NCI-H2107 (cell line): ENCODE measurements at regions not wholly inside any gene's neighbourhood (a gene's known extent, or its start where the extent isn't known, plus 50 kb on each side); places are given as distances from the start of the nearest gene placed in this dataset.
"Not testable (repeated sequence)": the region's sequence is repeated elsewhere in the genome, so short reads cannot be mapped to it uniquely, and the experiment has no call there.

Experiments used
- DNase-seq: peaks from one replicate; lab custom pipeline; 2025; lab: John Stamatoyannopoulos, UW

- DNase-seq, result no peak
Observed at GRCh38 chr7:24434972-24435371, 138.3 kb upstream of the PALS2 start.

DNA sequence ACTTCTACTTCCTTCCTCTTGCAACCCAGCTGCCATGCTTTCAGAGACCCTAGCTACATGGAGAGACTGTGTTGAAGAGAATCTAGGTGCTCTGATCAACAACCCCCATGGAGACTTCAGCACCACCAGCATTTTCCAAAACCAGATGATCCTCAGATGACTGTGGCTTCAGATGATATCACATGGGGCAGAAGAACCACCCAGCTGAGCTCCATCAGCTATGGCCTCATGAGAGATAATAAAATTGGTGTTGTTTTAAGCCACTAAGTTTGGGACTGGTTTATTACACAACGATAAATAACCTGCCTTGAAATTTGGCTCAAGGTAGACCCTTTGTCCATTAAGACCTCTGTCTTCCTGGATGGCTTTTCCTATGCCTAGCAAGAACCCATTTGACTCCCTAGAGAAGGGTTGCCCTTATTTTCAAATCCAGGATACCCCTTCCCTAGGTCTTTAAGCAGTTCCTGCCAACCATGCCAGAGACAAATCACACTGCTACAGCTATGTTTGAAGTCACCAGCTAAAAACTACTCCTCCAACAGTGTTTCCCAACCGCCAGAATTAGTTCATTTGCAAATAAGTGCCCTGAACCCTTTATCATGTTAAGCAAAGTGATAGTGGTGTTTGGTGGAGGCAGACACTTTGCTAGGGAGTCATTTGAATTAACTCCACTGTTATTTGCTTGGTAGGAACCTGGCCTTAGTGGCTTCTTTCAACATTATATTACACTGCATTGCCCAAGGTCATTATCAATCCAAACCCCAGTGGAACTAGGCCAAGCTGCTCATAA is 136.9 kb upstream of the PALS2 start:
- no peak for DNase-seq

DNA sequence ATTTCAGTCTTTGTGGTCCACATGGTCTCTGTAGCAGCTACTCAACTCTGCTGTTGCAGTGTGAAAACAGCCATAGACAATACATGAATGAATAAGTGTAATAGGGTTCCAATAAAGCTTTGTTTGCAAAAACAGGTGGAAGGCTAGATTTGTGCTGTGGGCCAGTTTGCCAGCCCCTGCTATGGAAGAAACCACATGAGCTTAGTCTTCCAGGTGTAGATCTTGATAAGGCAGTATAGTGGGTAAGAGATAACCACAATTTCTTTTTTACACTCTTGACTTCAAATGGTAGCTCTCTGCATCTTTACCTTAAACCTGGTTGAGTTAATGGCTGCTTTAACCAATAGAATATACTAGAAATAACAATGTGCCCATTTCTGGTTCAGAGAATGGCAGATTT is 135.0 kb upstream of the PALS2 start:
- no peak for DNase-seq

GRCh38 chr7:24439104-24439503 is 134.1 kb upstream of the PALS2 start:
- not testable (repeated sequence) for DNase-seq

GRCh38 chr7:24440892-24441291 is 132.4 kb upstream of the PALS2 start:
- DNase-seq, result no peak

DNA sequence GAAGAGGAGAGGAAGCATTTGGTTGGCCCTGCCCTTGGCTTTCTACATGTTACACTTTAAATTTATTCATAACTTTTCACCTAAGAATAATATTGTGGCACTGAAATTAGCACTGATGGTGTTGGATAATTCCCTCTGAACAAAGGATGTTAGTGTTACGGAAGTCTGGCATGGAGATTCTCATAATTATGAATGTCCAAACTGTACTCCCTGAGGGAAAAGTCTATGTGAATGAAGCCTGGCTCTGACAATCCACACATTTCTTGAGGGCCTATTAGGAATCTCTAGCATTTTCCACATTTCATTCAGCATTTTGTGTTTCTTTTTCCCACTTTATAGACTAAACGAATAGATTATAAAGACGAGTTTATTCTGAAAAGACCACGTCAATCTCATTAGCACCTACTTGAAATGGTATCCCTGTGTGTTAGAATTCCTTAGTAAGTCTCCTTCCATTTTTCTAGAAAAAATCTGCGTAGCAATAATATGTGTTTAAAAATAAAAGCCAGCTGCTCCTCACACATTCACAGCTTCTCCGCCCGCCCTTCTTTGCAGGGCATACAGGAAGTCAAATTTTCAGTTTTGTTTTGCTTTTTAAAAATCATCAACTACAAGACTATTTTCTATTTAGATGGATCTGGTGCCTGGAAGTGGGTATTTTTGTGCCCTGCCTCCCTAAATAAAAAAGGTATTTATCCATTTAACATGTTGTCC is 131.8 kb upstream of the PALS2 start:
- no peak for DNase-seq

GRCh38 chr7:24442170-24442777 is 131.0 kb upstream of the PALS2 start:
- DNase-seq, result no peak

- DNase-seq, result no peak
Observed at GRCh38 chr7:24444666-24445440, 128.4 kb upstream of the PALS2 start.

DNA sequence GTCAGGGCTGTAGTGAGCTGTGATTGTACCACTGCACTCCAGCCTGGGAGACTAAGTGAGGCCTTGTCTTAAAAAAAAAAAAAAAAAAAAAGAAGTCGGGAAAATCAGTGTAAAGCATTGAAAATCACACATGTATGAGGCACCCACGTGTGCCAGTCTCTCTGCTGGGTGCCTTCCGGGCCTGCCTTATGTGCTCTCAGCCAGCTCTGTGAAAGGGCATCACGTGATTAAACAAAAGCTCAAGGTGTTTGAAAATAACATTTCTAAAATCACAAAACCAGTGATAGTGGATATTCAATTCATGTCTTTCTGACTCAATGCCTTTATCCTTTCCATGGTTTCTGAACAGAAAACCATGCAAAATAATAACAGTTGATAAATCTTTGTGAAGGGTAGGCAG is 125.2 kb upstream of the PALS2 start:
- DNase-seq, result no peak

GRCh38 chr7:24449416-24449815 is 123.8 kb upstream of the PALS2 start:
- not testable (repeated sequence) for DNase-seq

GRCh38 chr7:24455813-24456525 is 117.3 kb upstream of the PALS2 start:
- no peak for DNase-seq

GRCh38 chr7:24456526-24457218 is 116.6 kb upstream of the PALS2 start:
- no peak for DNase-seq

DNA sequence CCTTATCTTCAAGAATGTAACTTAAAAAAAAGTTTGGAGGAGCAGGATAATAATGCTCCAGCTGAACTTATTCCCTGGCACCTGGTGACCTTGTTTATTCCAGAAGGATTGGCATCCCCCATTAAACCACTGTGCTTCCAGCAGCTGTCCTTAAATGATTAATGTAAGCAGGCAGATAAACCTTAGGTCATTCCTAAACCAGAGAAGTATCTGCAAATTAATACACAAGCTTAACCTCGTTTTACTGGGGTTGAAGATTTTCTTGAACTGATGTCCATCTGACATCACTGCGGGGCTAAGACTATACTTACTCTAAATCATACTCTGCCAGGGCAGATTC is 116.1 kb upstream of the PALS2 start:
- DNase-seq, result no peak

DNA sequence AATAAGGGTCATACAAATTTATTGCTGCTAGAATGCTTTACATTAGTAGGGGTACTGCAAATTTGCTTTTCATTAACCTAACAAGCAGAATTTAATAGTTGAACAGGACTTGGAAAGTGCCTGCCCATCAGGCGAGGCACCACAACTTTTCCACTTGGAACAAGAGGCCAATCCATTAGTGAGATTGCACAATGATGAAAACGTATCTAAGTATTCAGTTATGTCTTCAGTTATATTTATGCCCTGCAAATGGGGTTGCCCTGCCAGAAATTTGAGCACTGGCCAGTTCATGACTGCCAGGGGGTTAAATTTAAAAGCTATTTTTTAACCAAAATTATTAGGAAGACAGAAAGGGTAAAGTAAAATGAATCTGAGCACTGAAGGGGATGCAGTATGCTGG is 111.1 kb upstream of the PALS2 start:
- DNase-seq, result no peak

DNA sequence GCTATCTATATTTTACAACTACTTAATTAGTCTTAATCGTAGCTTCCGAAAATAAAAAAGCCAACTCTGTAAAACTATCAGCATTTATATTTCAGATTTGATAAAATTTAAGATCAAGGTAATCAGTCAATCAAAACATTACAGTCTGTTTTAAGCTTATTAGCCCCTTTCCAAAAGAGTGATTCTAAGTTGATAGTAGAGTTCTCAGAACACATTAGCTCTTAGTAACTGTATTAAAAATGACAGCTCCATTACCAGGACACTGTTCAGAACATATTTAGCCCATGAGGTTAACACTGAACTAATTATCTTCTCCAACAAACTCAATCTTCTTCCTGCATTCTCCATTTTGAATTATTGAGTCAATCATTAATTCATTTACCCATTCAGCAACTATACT is 110.3 kb upstream of the PALS2 start:
- no peak for DNase-seq

DNA sequence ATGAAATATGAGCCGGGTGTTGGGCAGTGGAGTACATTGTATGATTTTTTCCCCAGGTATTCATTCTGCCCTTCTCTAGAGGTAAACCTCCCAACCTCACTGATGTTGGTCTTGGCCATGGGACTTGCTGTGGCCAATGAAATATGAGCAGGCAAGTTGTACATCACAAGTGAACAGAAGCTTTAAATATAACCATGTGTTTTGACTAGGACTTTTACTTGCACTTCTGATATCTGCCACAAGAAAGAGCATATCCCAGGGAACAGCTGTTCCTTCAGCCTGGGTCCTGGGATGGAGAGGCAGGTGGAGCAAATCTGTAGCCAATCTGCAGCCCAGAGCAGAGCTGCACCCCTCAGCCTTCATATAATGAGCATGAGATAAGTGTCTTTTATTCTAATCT is 109.8 kb upstream of the PALS2 start:
- DNase-seq, result no peak

DNA sequence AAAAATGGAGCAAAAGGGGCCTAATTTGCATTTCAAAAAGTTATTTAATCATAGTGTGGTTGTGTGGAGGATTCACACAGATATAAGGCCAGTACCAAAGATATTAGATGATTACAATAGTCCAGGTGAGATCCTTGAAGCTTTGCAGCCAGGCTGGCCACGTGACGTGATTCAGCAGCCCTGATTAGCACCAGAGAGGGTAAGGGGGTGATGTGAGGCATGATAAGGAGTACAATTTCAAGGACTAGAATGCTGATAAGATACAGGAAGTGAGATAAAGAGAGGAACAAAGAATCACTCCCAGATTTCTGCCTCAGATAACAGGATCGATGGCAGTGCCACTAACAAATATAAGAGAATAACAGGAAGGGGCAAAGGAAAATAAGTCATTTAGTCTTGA is 108.4 kb upstream of the PALS2 start:
- no peak for DNase-seq

- no peak for DNase-seq
Observed at GRCh38 chr7:24466168-24466768, 107.0 kb upstream of the PALS2 start.

GRCh38 chr7:24469118-24469517 is 104.1 kb upstream of the PALS2 start:
- no peak for DNase-seq

DNA sequence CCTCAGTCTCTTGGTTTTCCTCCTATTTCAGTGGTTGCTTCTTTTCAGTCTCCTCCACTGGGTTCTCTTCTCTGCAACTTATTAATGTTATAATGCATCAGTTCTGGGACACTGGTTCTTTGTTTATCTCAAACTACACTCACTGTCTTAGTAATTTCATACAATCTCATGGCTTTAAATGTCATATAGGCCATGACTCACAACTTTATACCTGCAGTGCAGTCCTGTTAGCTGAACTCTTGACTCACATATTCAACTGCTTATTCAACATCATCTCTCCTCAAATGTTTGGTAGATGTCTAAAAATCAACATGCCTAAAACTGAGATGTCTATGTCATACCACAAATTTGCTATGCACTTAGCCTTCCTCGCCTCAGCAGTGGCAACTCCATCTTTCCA is 101.2 kb upstream of the PALS2 start:
- DNase-seq, result no peak
